Activated CD4-positive, alpha-beta T cell treated with anti-CD3 and anti-CD28 coated beads, Interleukin-2, amount 50 U/mL, for 24 hours (primary cell): ENCODE measurements at regions not wholly inside any gene's neighbourhood (a gene's known extent, or its start where the extent isn't known, plus 50 kb on each side); places are given as distances from the start of the nearest gene placed in this dataset.

Source experiments
- DNase-seq, 2 donors: peaks; one replicate each; pipeline ENCODE4 v3.0.0-alpha.2; 2020; ENCODE audit warnings: low read depth in 1 of 2, low spot score in 1 of 2

GRCh38 chr11:81070948-81071347, 1630.1 kb upstream of the TENM4 start:
- no peak for DNase-seq

GRCh38 chr11:81059356-81059755, 1618.5 kb upstream of the TENM4 start:
- no peak for DNase-seq

GRCh38 chr11:81052344-81053158, 1611.7 kb upstream of the TENM4 start:
- no peak for DNase-seq

GRCh38 chr11:81039916-81040524, 1599.2 kb upstream of the TENM4 start:
- no peak for DNase-seq

GRCh38 chr11:81036168-81036870, 1595.5 kb upstream of the TENM4 start:
- DNase-seq, result no peak

- DNase-seq, result no peak
Observed at GRCh38 chr11:81033779-81034540, 1593.1 kb upstream of the TENM4 start.

- DNase-seq, result no peak
Observed at GRCh38 chr11:81032906-81033305, 1592.1 kb upstream of the TENM4 start.

- DNase-seq, result no peak
Observed at GRCh38 chr11:81030186-81030585, 1589.4 kb upstream of the TENM4 start.

- no peak for DNase-seq
Observed at GRCh38 chr11:81026032-81026431, 1585.2 kb upstream of the TENM4 start.

GRCh38 chr11:81022057-81022456, 1581.2 kb upstream of the TENM4 start:
- no peak for DNase-seq

GRCh38 chr11:81010631-81011030, 1569.8 kb upstream of the TENM4 start:
- no peak for DNase-seq

- DNase-seq, result no peak
Observed at GRCh38 chr11:81007046-81007445, 1566.2 kb upstream of the TENM4 start.

GRCh38 chr11:81005595-81005994, 1564.8 kb upstream of the TENM4 start:
- no peak for DNase-seq

- DNase-seq, result no peak
Observed at GRCh38 chr11:81004576-81004975, 1563.7 kb upstream of the TENM4 start.

- no peak for DNase-seq
Observed at GRCh38 chr11:81002374-81002773, 1561.5 kb upstream of the TENM4 start.

- no peak for DNase-seq
Observed at GRCh38 chr11:81000735-81001134, 1559.9 kb upstream of the TENM4 start.

- DNase-seq, result no peak
Observed at GRCh38 chr11:81000334-81000733, 1559.5 kb upstream of the TENM4 start.

GRCh38 chr11:80995523-80995922, 1554.7 kb upstream of the TENM4 start:
- DNase-seq, result no peak

- no peak for DNase-seq
Observed at GRCh38 chr11:80993536-80993935, 1552.7 kb upstream of the TENM4 start.

- DNase-seq, result no peak
Observed at GRCh38 chr11:80990885-80991284, 1550.1 kb upstream of the TENM4 start.

GRCh38 chr11:80987171-80987570, 1546.3 kb upstream of the TENM4 start:
- no peak for DNase-seq
